BJ (cell line): ENCODE measurements at regions not wholly inside any gene's neighbourhood (a gene's known extent, or its start where the extent isn't known, plus 50 kb on each side); places are given as distances from the start of the nearest gene placed in this dataset.
A peak's percentile ranks its signal among the peaks of the same experiment; 100 is the strongest.

Experiments
- CTCF ChIA-PET: fragments of 350-600 bp; formaldehyde crosslinking; extraction: SDS; loops from one replicate; lab custom pipeline; 2021; ENCODE audit warnings: antibody characterized with exemption, inconsistent platforms; lab: Yijun Ruan, JAX
- POLR2A ChIA-PET: fragments of 300-600 bp; sonication (Branson Sonifier 250); formaldehyde crosslinking; extraction: SDS; loops from one replicate; lab custom pipeline; 2021; ENCODE audit warnings: antibody characterized with exemption; lab: Charles Lee
- DNase-seq: peaks from one replicate; pipeline ENCODE4 v3.0.0-alpha.2; 2011; ENCODE audit warnings: low read depth
- H3K27me3 ChIP-seq: 2 replicates; pipeline ENCODE4 v1.6.0; 2011; ENCODE audit warnings: low read length; ENCODE audit not compliant: control insufficient read depth, insufficient read depth
- H3K36me3 ChIP-seq: 2 replicates; pipeline ENCODE4 v1.5.1; 2011; ENCODE audit warnings: low read length; ENCODE audit not compliant: control insufficient read depth, insufficient read depth
- H3K4me3 ChIP-seq: 2 replicates; pipeline ENCODE4 v1.5.1; 2011; ENCODE audit warnings: low read depth, mild to moderate bottlenecking, control low read depth, low read length
- CTCF ChIP-seq: IDR thresholded peaks from 2 replicates; pipeline ENCODE4 v1.5.1; 2011; ENCODE audit warnings: low read depth, mild to moderate bottlenecking, control low read depth, inconsistent platforms, low read length, moderate library complexity; ENCODE audit not compliant: insufficient read depth

GRCh38 chr15:66882251-66883020, 180.4 kb downstream of the SMAD6 start:
- TF ChIP-seq CTCF, result no peak
- CTCF ChIA-PET, result interaction anchor here (0.7 to 1.4 kb wide), 4 partner anchors 19 to 130 kb away, joined by 3 to 4 read pairs (median 3); no protein-coding TSS in a partner anchor
- no peak overlapping the region for H3K4me3 ChIP-seq
- POLR2A ChIA-PET, result no interaction called here
- DNase-seq, result no peak
- no peaks in the 10 kb centered on the region for H3K27me3 ChIP-seq
- no peaks in the 10 kb centered on the region for H3K36me3 ChIP-seq

DNA sequence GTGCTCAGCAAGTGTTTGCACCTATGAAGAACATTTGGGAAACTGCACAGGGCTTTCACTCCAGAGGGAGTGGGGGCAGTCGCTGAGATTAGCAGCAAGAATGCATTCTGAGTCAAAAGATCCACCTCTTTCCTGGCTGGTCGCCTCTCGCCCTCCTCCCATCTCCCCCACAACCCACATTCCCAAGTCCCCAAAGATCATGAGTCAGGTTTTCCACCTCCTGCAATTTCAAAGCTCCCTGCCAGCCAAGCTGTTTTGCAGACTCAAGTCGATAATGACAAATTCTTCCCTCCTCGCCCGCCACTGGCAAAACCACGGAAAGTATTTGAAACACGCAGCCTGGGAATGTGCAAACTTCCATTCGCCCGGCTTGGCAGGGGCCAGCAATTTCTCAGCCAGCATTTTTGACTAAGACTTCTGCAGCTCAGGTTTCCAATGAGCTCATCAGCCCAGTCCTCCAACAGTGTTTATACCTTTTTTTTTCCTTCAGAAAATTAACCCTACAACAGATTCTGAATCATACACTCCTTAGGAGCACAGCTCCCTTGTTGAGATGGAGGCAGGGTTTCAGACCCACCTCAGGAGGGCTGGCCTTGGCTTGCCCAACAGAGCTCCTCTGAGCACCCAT, 181.4 kb downstream of the SMAD6 start:
- Histone ChIP-seq H3K4me3 (no peak overlapping the region), H3K36me3 (no peaks in the 10 kb centered on the region), H3K27me3 (no peaks in the 10 kb centered on the region)
- TF ChIP-seq CTCF, result no peak
- CTCF ChIA-PET, result interaction anchor here (0.6 to 1.2 kb wide), 4 partner anchors 10 to 227 kb away, joined by 3 to 4 read pairs (median 3); no protein-coding TSS in a partner anchor
- DNase-seq, result peak; percentile 100
- POLR2A ChIA-PET, result no interaction called here

DNA sequence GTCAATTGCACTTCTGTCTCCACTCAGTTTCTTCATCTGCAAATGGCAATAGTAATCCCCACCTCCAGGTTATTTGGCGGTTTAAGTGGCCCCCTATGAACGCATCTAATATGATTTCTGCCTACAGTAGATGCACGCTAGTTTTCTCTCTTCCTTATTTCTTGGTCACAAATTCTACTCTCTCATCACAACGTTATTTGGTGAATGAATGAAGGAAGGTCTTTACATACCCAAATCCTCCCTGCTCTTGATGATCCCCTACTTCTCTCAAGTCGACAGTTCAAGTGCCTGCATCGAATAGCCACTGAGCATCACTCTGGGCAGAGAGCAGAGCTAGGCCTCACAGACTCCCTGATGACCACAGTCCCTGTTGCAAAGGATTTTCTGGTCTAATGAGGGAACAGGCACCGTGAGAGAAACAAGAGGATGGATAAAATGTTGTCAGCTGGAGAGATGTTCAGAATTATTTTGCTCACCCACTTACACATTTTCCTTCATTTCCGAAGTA, 181.2 kb upstream of the SMAD3 start:
- no peak for DNase-seq
- ChIA-PET POLR2A (no interaction called here), CTCF (interaction anchor here (0.6 to 0.8 kb wide), 2 partner anchors 9 to 734 kb away, joined by 3 read pairs; no protein-coding TSS in a partner anchor)
- no peaks in the 10 kb centered on the region for H3K27me3 ChIP-seq
- H3K36me3 ChIP-seq, result no peaks in the 10 kb centered on the region
- no peak for TF ChIP-seq CTCF
- no peak overlapping the region for H3K4me3 ChIP-seq

DNA sequence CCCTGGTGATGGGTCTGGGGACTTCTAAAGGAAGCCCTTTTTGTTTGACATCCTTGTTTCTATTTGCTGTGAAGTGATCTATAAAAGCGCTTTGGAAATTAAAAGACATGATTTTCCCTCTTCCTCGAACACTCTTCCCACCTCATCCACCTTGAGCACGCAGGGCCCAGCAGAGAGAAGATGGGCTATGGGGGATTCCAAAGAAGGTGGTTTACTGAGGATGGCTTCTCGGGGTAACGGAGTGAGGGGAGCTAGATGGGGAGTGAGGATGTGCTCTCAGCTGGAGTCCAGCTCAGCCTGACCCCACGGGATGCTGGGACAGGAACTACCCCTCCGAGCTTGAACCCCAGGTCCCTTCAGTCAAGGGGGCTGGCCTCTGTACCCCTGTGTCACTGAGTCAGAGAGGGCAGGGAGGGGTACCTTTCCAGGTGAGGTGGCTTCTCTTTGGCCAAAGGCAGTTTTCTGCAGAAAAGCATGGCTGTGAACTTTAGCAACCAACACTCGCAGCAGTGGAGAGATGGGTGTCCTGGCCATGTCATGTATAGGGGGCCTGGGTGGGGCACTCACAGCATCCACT, 180.7 kb upstream of the SMAD3 start:
- Histone ChIP-seq H3K27me3 (no peaks in the 10 kb centered on the region), H3K36me3 (no peaks in the 10 kb centered on the region), H3K4me3 (no peak overlapping the region)
- CTCF ChIA-PET, result interaction anchor here (0.6 kb wide), 1 partner anchor 733 kb away, joined by 3 read pairs; no protein-coding TSS in a partner anchor
- POLR2A ChIA-PET, result no interaction called here
- no peak for TF ChIP-seq CTCF
- no peak for DNase-seq
